ENCODE measurements at regions not wholly inside any gene's neighbourhood (a gene's known extent, or its start where the extent isn't known, plus 50 kb on each side); places are given as distances from the start of the nearest gene placed in this dataset.

- Mint-ChIP-seq H3K36me3 (no peaks in the 10 kb centered on the region), H3K4me1 (no peaks in the 10 kb centered on the region), H3K9me3 (ENCODE audit: low read depth) (no peaks in the 10 kb centered on the region), H3K4me3 (no peak overlapping the region), H3K27ac (no peak overlapping the region), H3K27me3 (no peaks in the 10 kb centered on the region)
- CTCF ChIA-PET: no interaction called here
- DNase-seq (no peak), ATAC-seq (no peak)
These were observed 167.8 kb upstream of the DPH6 start for GRCh38 chr15:35713733-35714132.

GRCh38 chr15:35717721-35718120, 171.8 kb upstream of the DPH6 start:
- no peak overlapping the region for H3K27ac Mint-ChIP-seq
- CTCF ChIA-PET: no interaction called here
- DNase-seq (no peak), ATAC-seq (no peak)
- H3K4me1 Mint-ChIP-seq: no peaks in the 10 kb centered on the region
- H3K4me3 Mint-ChIP-seq: no peak overlapping the region
- no peaks in the 10 kb centered on the region for H3K27me3 Mint-ChIP-seq
- H3K9me3 Mint-ChIP-seq (ENCODE audit: low read depth): no peaks in the 10 kb centered on the region
- H3K36me3 Mint-ChIP-seq: no peaks in the 10 kb centered on the region

- Mint-ChIP-seq H3K27ac (no peak overlapping the region), H3K27me3 (no peaks in the 10 kb centered on the region), H3K9me3 (ENCODE audit: low read depth) (no peaks in the 10 kb centered on the region), H3K4me3 (no peak overlapping the region), H3K4me1 (no peaks in the 10 kb centered on the region), H3K36me3 (no peaks in the 10 kb centered on the region)
- DNase-seq: no peak
- ATAC-seq: no peak
- CTCF ChIA-PET: no interaction called here
These were observed 174.1 kb upstream of the DPH6 start for GRCh38 chr15:35720019-35720418.

GRCh38 chr15:35720984-35721383, 175.0 kb upstream of the DPH6 start:
- CTCF ChIA-PET: no interaction called here
- no peak for DNase-seq

GRCh38 chr15:35721751-35722150, 175.8 kb upstream of the DPH6 start:
- H3K4me1 Mint-ChIP-seq: no peaks in the 10 kb centered on the region
- no peak for DNase-seq
- no peaks in the 10 kb centered on the region for H3K36me3 Mint-ChIP-seq
- no peak overlapping the region for H3K27ac Mint-ChIP-seq
- CTCF ChIA-PET: no interaction called here
- no peaks in the 10 kb centered on the region for H3K9me3 Mint-ChIP-seq (ENCODE audit: low read depth)
- no peak overlapping the region for H3K4me3 Mint-ChIP-seq
- ATAC-seq: no peak
- H3K27me3 Mint-ChIP-seq: no peaks in the 10 kb centered on the region

More at GRCh38 chr15:35720984-35721383, 175.0 kb upstream of the DPH6 start:
- Mint-ChIP-seq H3K27me3 (no peaks in the 10 kb centered on the region), H3K27ac (no peak overlapping the region), H3K9me3 (ENCODE audit: low read depth) (no peaks in the 10 kb centered on the region), H3K4me1 (no peaks in the 10 kb centered on the region), H3K4me3 (no peak overlapping the region), H3K36me3 (no peaks in the 10 kb centered on the region)
- no peak for ATAC-seq

- DNase-seq (no peak), ATAC-seq (no peak)
- Mint-ChIP-seq H3K9me3 (ENCODE audit: low read depth) (no peaks in the 10 kb centered on the region), H3K27me3 (no peaks in the 10 kb centered on the region), H3K4me1 (no peaks in the 10 kb centered on the region), H3K27ac (no peak overlapping the region), H3K4me3 (no peak overlapping the region), H3K36me3 (no peaks in the 10 kb centered on the region)
- CTCF ChIA-PET: no interaction called here
These were observed 176.5 kb upstream of the DPH6 start for GRCh38 chr15:35722501-35722900.

- Mint-ChIP-seq H3K27me3 (no peaks in the 10 kb centered on the region), H3K36me3 (no peaks in the 10 kb centered on the region), H3K27ac (no peak overlapping the region), H3K4me3 (no peak overlapping the region), H3K4me1 (no peaks in the 10 kb centered on the region), H3K9me3 (ENCODE audit: low read depth) (no peaks in the 10 kb centered on the region)
- CTCF ChIA-PET: no interaction called here
- ATAC-seq (no peak), DNase-seq (no peak)
These were observed 177.3 kb upstream of the DPH6 start for GRCh38 chr15:35723120-35723847.

GRCh38 chr15:35723852-35724251, 177.9 kb upstream of the DPH6 start:
- CTCF ChIA-PET: no interaction called here
- Mint-ChIP-seq H3K27me3 (no peaks in the 10 kb centered on the region), H3K9me3 (ENCODE audit: low read depth) (no peaks in the 10 kb centered on the region), H3K4me1 (no peaks in the 10 kb centered on the region), H3K27ac (no peak overlapping the region), H3K4me3 (no peak overlapping the region), H3K36me3 (no peaks in the 10 kb centered on the region)
- no peak for DNase-seq
- no peak for ATAC-seq

- no peak for ATAC-seq
- no peak overlapping the region for H3K27ac Mint-ChIP-seq
- CTCF ChIA-PET: no interaction called here
- DNase-seq: no peak
- no peaks in the 10 kb centered on the region for H3K4me1 Mint-ChIP-seq
- no peaks in the 10 kb centered on the region for H3K36me3 Mint-ChIP-seq
- no peaks in the 10 kb centered on the region for H3K9me3 Mint-ChIP-seq (ENCODE audit: low read depth)
- H3K4me3 Mint-ChIP-seq: no peak overlapping the region
- H3K27me3 Mint-ChIP-seq: no peaks in the 10 kb centered on the region
These were observed 178.7 kb upstream of the DPH6 start for GRCh38 chr15:35724626-35725025.

- DNase-seq (no peak), ATAC-seq (no peak)
- no peak overlapping the region for H3K27ac Mint-ChIP-seq
- H3K27me3 Mint-ChIP-seq: peaks cover under 1% of the 10 kb centered on the region
- H3K4me1 Mint-ChIP-seq: no peaks in the 10 kb centered on the region
- CTCF ChIA-PET: no interaction called here
- H3K4me3 Mint-ChIP-seq: no peak overlapping the region
- no peaks in the 10 kb centered on the region for H3K9me3 Mint-ChIP-seq (ENCODE audit: low read depth)
- no peaks in the 10 kb centered on the region for H3K36me3 Mint-ChIP-seq
These were observed 179.4 kb upstream of the DPH6 start for GRCh38 chr15:35725353-35725752.

- ATAC-seq (no peak), DNase-seq (no peak)
- Mint-ChIP-seq H3K4me1 (no peaks in the 10 kb centered on the region), H3K36me3 (no peaks in the 10 kb centered on the region), H3K9me3 (ENCODE audit: low read depth) (no peaks in the 10 kb centered on the region), H3K27ac (no peak overlapping the region), H3K27me3 (peaks cover 3% of the 10 kb centered on the region), H3K4me3 (no peak overlapping the region)
- CTCF ChIA-PET: no interaction called here
These were observed 181.7 kb upstream of the DPH6 start for GRCh38 chr15:35727627-35728026.

GRCh38 chr15:35728219-35728940, 182.4 kb upstream of the DPH6 start:
- no peak overlapping the region for H3K27ac Mint-ChIP-seq
- peaks cover 3% of the 10 kb centered on the region for H3K27me3 Mint-ChIP-seq
- no peak for ATAC-seq
- no peaks in the 10 kb centered on the region for H3K4me1 Mint-ChIP-seq
- H3K4me3 Mint-ChIP-seq: no peak overlapping the region
- no peaks in the 10 kb centered on the region for H3K9me3 Mint-ChIP-seq (ENCODE audit: low read depth)
- no peaks in the 10 kb centered on the region for H3K36me3 Mint-ChIP-seq
- no peak for DNase-seq
- CTCF ChIA-PET: no interaction called here

GRCh38 chr15:35736150-35736549, 190.2 kb upstream of the DPH6 start:
- no peaks in the 10 kb centered on the region for H3K4me1 Mint-ChIP-seq
- CTCF ChIA-PET: no interaction called here

GRCh38 chr15:35737441-35737840, 191.5 kb upstream of the DPH6 start:
- DNase-seq (no peak), ATAC-seq (no peak)
- no peaks in the 10 kb centered on the region for H3K9me3 Mint-ChIP-seq (ENCODE audit: low read depth)
- H3K27me3 Mint-ChIP-seq: no peaks in the 10 kb centered on the region
- no peaks in the 10 kb centered on the region for H3K4me1 Mint-ChIP-seq
- H3K36me3 Mint-ChIP-seq: no peaks in the 10 kb centered on the region
- H3K4me3 Mint-ChIP-seq: no peak overlapping the region
- CTCF ChIA-PET: no interaction called here
- no peak overlapping the region for H3K27ac Mint-ChIP-seq

More at GRCh38 chr15:35736150-35736549, 190.2 kb upstream of the DPH6 start:
- DNase-seq (no peak), ATAC-seq (no peak)
- H3K27ac Mint-ChIP-seq: no peak overlapping the region
- H3K36me3 Mint-ChIP-seq: no peaks in the 10 kb centered on the region
- H3K4me3 Mint-ChIP-seq: no peak overlapping the region
- H3K9me3 Mint-ChIP-seq (ENCODE audit: low read depth): no peaks in the 10 kb centered on the region
- no peaks in the 10 kb centered on the region for H3K27me3 Mint-ChIP-seq

Measured in activated CD8-positive, alpha-beta memory T cell treated with anti-CD3 and anti-CD28 coated beads, Interleukin-2, amount 10 ng/mL, durations not matched to agents 7 days and 5 days (primary cell).